ENCODE measurements at regions not wholly inside any gene's neighbourhood (a gene's known extent, or its start where the extent isn't known, plus 50 kb on each side); places are given as distances from the start of the nearest gene placed in this dataset.

GRCh38 chr5:129387944-129388343 is 72.2 kb upstream of the ADAMTS19 start:
- no peak for DNase-seq (ENCODE audit: low read depth, low spot score)

GRCh38 chr5:129392681-129393080 is 67.4 kb upstream of the ADAMTS19 start:
- no peak for DNase-seq (ENCODE audit: low read depth, low spot score)
- H3K4me3 ChIP-seq (ENCODE audit: low read length) = no peak overlapping the region

More at GRCh38 chr5:129387944-129388343, 72.2 kb upstream of the ADAMTS19 start:
- no peak overlapping the region for H3K4me3 ChIP-seq (ENCODE audit: low read length)

DNA sequence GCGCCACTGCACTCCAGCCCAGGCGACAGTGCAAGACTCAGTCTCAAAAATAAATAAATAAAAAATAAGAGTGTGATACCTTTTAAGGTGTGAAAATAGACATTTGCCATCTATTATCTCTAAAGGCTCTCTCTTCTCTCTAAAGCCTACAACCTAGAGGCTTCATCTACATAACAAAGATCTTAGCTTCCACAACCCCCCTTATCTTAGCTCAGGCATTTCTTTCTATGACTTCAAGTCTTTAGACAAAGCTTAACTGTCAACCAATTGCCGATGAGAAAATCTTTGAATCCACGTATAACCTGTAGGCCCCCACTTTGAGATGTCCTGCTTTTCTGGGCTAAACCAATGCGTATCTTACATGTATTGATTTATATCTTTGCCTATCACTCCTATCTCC is 64.9 kb upstream of the ADAMTS19 start:
- DNase-seq (ENCODE audit: low read depth, low spot score) = no peak
- no peak overlapping the region for H3K4me3 ChIP-seq (ENCODE audit: low read length)

DNA sequence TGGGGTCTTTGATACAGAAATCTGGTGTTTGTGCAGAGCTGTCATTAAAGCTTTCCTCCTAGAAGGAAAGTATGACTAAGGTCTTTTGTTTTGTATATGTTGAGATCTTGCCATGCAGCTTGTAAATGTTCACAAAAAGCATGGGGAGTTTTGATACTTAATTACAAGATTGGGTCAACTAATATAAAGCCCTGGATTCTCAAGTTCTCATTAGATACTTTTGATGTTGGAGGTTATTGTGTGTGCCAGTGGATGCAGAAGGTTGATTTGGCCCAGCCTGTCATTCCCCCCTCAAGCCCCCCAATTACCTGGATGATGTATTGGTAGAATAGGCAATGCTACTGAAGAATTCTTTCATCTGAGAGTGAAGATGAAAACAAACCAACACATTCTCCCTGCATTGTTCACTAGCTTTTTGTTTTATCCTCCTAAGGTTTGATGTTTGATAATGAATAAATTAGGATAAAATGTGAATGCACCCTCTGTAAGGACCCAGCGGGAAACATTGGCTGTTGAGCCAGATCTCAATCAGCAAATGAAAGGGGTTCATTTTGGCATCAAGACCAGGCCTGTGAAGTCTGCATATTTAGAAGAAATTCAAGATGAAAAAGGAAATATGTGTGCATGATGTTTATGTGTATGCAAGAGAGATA is 61.9 kb upstream of the ADAMTS19 start:
- no peak for DNase-seq (ENCODE audit: low read depth, low spot score)
- no peak overlapping the region for H3K4me3 ChIP-seq (ENCODE audit: low read length)

- H3K4me3 ChIP-seq (ENCODE audit: low read length) = no peak overlapping the region
- DNase-seq (ENCODE audit: low read depth, low spot score) = no peak
These were observed 61.0 kb upstream of the ADAMTS19 start for GRCh38 chr5:129399069-129399468.

DNA sequence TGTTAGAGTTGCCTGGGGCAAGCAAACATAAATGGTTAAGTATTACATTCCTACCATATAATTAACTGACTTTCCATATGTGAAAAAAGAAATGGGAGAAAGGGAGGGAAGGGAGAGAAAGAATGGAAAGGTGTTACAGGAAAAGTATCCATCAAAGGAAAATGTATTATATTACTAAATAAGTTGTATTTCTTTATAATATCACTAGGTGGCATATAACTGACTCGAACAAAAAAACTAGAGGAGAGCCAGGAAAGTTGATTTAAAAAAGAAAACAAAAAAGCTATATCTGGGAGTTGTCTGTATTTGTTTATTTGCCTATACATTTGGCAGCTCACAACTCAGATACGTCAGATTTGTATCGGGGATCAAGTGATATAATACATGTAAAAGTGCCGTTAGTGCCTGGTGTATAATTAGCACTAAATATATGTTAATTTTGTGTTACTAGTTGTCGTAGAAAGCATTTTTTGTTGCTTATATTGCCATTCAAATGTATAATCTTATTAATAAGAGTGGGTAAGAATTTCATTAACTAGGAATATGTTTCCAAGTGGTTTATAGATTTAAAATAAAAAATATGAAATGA is 59.6 kb upstream of the ADAMTS19 start:
- no peak for DNase-seq (ENCODE audit: low read depth, low spot score)
- no peak overlapping the region for H3K4me3 ChIP-seq (ENCODE audit: low read length)

- DNase-seq (ENCODE audit: low read depth, low spot score) = no peak
- no peak overlapping the region for H3K4me3 ChIP-seq (ENCODE audit: low read length)
These were observed 54.9 kb upstream of the ADAMTS19 start for GRCh38 chr5:129405222-129405621.

GRCh38 chr5:129406440-129406839 is 53.7 kb upstream of the ADAMTS19 start:
- no peak overlapping the region for H3K4me3 ChIP-seq (ENCODE audit: low read length)
- no peak for DNase-seq (ENCODE audit: low read depth, low spot score)

All from Jurkat, Clone E6-1 (cell line).